Natural killer cell (primary cell): ENCODE measurements at regions not wholly inside any gene's neighbourhood (a gene's known extent, or its start where the extent isn't known, plus 50 kb on each side); places are given as distances from the start of the nearest gene placed in this dataset.

Source experiments
- ATAC-seq, 3 donors: fragments of 150-1000 bp in 2 of 3; fragments of 200-7000 bp in 1 of 3; cut with Tn5 transposase; 1 replicate in 1 of 3; 2 replicates in 2 of 3; pipeline ENCODE4 v1.10.0; 2021; ENCODE audit warnings: mild to moderate bottlenecking in 2 of 3, moderate library complexity in 2 of 3
- DNase-seq, 2 donors: peaks; one replicate each; pipeline versions ENCODE4 v3.0.0 to v3.0.0-alpha.2; 2013 to 2021; ENCODE audit warnings: mixed read lengths in 1 of 2
- H3K27ac ChIP-seq: one replicate; pipeline ENCODE4 v1.5.1; 2013; ENCODE audit warnings: mild to moderate bottlenecking, low read length
- H3K27me3 ChIP-seq: one replicate; pipeline ENCODE4 v1.6.1; 2013; ENCODE audit warnings: low read length; ENCODE audit not compliant: control insufficient read depth, insufficient read depth
- H3K36me3 ChIP-seq: one replicate; pipeline ENCODE4 v1.6.1; 2013; ENCODE audit warnings: low read length; ENCODE audit not compliant: control insufficient read depth, insufficient read depth
- H3K4me1 ChIP-seq: one replicate; pipeline ENCODE4 v1.6.1; 2013; ENCODE audit warnings: low read length; ENCODE audit not compliant: control insufficient read depth, insufficient read depth
- H3K4me3 ChIP-seq: one replicate; pipeline ENCODE4 v1.5.1; 2013; ENCODE audit warnings: low read length
- H3K9me3 ChIP-seq: one replicate; pipeline ENCODE4 v1.6.1; 2013; ENCODE audit warnings: low read length; ENCODE audit not compliant: control insufficient read depth, insufficient read depth
- H3K27ac Mint-ChIP-seq, 2 donors: one replicate each; pipeline ENCODE4 v1.8.0; 2022; ENCODE audit warnings: mild to moderate bottlenecking in 2 of 2, mixed read lengths in 2 of 2, moderate library complexity in 1 of 2
- H3K27me3 Mint-ChIP-seq, 2 donors: one replicate each; pipeline ENCODE4 v1.8.0; 2022; ENCODE audit warnings: low read depth in 2 of 2, mixed read lengths in 2 of 2
- H3K36me3 Mint-ChIP-seq: one replicate; pipeline ENCODE4 v1.8.0; 2022; ENCODE audit warnings: mixed read lengths
- H3K4me1 Mint-ChIP-seq, 2 donors: one replicate each; pipeline ENCODE4 v1.8.0; 2022; ENCODE audit warnings: mixed read lengths in 2 of 2
- H3K4me3 Mint-ChIP-seq: one replicate; pipeline ENCODE4 v1.8.0; 2022; ENCODE audit warnings: mild to moderate bottlenecking, moderate library complexity, mixed read lengths
- H3K9me3 Mint-ChIP-seq, 2 donors: one replicate each; pipeline ENCODE4 v1.8.0; 2022; ENCODE audit warnings: mixed read lengths in 2 of 2
- CTCF ChIP-seq: fragments of 200-600 bp; IDR thresholded peaks from one replicate; pipeline ENCODE4 v1.8.0; 2022; ENCODE audit warnings: antibody characterized with exemption
- WGBS: methylation state at CpG from one replicate; pipeline ENCODE4 v1.1.7; 2013; ENCODE audit warnings: missing lambda C conversion rate; ENCODE audit not compliant: insufficient coverage; 5-methylcytosine and 5-hydroxymethylcytosine counted together
- intact Hi-C: fragments of 100-400 bp; cut with micrococcal nuclease; formaldehyde crosslinking; loops from one replicate; pipeline ENCODE4 v1.14.2; 2022

GRCh38 chr18:1173593-1173992 is 268.9 kb downstream of the ADCYAP1 start:
- no peaks in the 10 kb centered on the region for H3K27me3 Mint-ChIP-seq
- Histone ChIP-seq H3K27me3 (no peaks in the 10 kb centered on the region), H3K27ac (no peak overlapping the region), H3K4me1 (no peaks in the 10 kb centered on the region), H3K4me3 (no peak overlapping the region), H3K9me3 (peaks cover 6% of the 10 kb centered on the region), H3K36me3 (no peaks in the 10 kb centered on the region)
- H3K4me1 Mint-ChIP-seq = no peaks in the 10 kb centered on the region
- 71% methylated on average over 2 of the region's 4 CpGs for WGBS
- no peak for TF ChIP-seq CTCF
- intact Hi-C loops = no loop called here
- H3K27ac Mint-ChIP-seq = no peak overlapping the region
- no peak overlapping the region for H3K4me3 Mint-ChIP-seq
- ATAC-seq (no peak), DNase-seq (no peak)
- peaks cover 2 to 11% of the 10 kb centered on the region in 2 donors for H3K9me3 Mint-ChIP-seq
- H3K36me3 Mint-ChIP-seq = peaks cover 7% of the 10 kb centered on the region

GRCh38 chr18:1177232-1177631 is 272.6 kb downstream of the ADCYAP1 start:
- TF ChIP-seq CTCF = no peak
- Histone ChIP-seq H3K27me3 (no peaks in the 10 kb centered on the region), H3K36me3 (no peaks in the 10 kb centered on the region), H3K4me1 (no peaks in the 10 kb centered on the region), H3K4me3 (no peak overlapping the region), H3K9me3 (peaks cover 6% of the 10 kb centered on the region), H3K27ac (no peak overlapping the region)
- H3K27ac Mint-ChIP-seq = no peak overlapping the region
- no peak for ATAC-seq
- H3K27me3 Mint-ChIP-seq = no peaks in the 10 kb centered on the region
- intact Hi-C loops = no loop called here
- H3K4me3 Mint-ChIP-seq = no peak overlapping the region
- H3K4me1 Mint-ChIP-seq = no peaks in the 10 kb centered on the region
- peaks cover 14 to 22% of the 10 kb centered on the region in 2 donors for H3K9me3 Mint-ChIP-seq
- DNase-seq = no peak
- peaks cover 14% of the 10 kb centered on the region for H3K36me3 Mint-ChIP-seq

GRCh38 chr18:1191341-1191740 is 286.7 kb downstream of the ADCYAP1 start:
- no peak overlapping the region for H3K27ac Mint-ChIP-seq
- no peaks in the 10 kb centered on the region for H3K9me3 ChIP-seq
- H3K27ac ChIP-seq = no peak overlapping the region
- 86% methylated on average over 2 of the region's 3 CpGs for WGBS
- ATAC-seq = no peak
- no peaks in the 10 kb centered on the region for H3K27me3 Mint-ChIP-seq
- H3K4me1 Mint-ChIP-seq = no peaks in the 10 kb centered on the region
- intact Hi-C loops = no loop called here
- H3K9me3 Mint-ChIP-seq = peaks cover 15% of the 10 kb centered on the region in 2 donors
- H3K4me1 ChIP-seq = no peaks in the 10 kb centered on the region
- no peaks in the 10 kb centered on the region for H3K36me3 ChIP-seq
- H3K27me3 ChIP-seq = no peaks in the 10 kb centered on the region
- H3K36me3 Mint-ChIP-seq = no peaks in the 10 kb centered on the region
- H3K4me3 ChIP-seq = no peak overlapping the region
- DNase-seq = no peak
- H3K4me3 Mint-ChIP-seq = no peak overlapping the region
- TF ChIP-seq CTCF = no peak

GRCh38 chr18:1213126-1213525 is 308.5 kb downstream of the ADCYAP1 start:
- H3K27me3 Mint-ChIP-seq = no peaks in the 10 kb centered on the region
- no peaks in the 10 kb centered on the region for H3K4me1 ChIP-seq
- ATAC-seq (no peak), DNase-seq (no peak)
- no peaks in the 10 kb centered on the region for H3K27me3 ChIP-seq
- H3K27ac Mint-ChIP-seq = no peak overlapping the region
- H3K36me3 ChIP-seq = no peaks in the 10 kb centered on the region
- no peak overlapping the region for H3K4me3 ChIP-seq
- H3K9me3 ChIP-seq = peaks cover 8% of the 10 kb centered on the region
- peaks cover 18 to 20% of the 10 kb centered on the region in 2 donors for H3K9me3 Mint-ChIP-seq
- peaks cover 26% of the 10 kb centered on the region for H3K36me3 Mint-ChIP-seq
- H3K4me3 Mint-ChIP-seq = no peak overlapping the region
- intact Hi-C loops = no loop called here
- TF ChIP-seq CTCF = no peak
- no peaks in the 10 kb centered on the region for H3K4me1 Mint-ChIP-seq
- WGBS = no CpG with 5 or more reads among the region's 1 CpG
- H3K27ac ChIP-seq = no peak overlapping the region
